ENCODE measurements at regions not wholly inside any gene's neighbourhood (a gene's known extent, or its start where the extent isn't known, plus 50 kb on each side); places are given as distances from the start of the nearest gene placed in this dataset.

- TF ChIP-seq, protein P1, sequence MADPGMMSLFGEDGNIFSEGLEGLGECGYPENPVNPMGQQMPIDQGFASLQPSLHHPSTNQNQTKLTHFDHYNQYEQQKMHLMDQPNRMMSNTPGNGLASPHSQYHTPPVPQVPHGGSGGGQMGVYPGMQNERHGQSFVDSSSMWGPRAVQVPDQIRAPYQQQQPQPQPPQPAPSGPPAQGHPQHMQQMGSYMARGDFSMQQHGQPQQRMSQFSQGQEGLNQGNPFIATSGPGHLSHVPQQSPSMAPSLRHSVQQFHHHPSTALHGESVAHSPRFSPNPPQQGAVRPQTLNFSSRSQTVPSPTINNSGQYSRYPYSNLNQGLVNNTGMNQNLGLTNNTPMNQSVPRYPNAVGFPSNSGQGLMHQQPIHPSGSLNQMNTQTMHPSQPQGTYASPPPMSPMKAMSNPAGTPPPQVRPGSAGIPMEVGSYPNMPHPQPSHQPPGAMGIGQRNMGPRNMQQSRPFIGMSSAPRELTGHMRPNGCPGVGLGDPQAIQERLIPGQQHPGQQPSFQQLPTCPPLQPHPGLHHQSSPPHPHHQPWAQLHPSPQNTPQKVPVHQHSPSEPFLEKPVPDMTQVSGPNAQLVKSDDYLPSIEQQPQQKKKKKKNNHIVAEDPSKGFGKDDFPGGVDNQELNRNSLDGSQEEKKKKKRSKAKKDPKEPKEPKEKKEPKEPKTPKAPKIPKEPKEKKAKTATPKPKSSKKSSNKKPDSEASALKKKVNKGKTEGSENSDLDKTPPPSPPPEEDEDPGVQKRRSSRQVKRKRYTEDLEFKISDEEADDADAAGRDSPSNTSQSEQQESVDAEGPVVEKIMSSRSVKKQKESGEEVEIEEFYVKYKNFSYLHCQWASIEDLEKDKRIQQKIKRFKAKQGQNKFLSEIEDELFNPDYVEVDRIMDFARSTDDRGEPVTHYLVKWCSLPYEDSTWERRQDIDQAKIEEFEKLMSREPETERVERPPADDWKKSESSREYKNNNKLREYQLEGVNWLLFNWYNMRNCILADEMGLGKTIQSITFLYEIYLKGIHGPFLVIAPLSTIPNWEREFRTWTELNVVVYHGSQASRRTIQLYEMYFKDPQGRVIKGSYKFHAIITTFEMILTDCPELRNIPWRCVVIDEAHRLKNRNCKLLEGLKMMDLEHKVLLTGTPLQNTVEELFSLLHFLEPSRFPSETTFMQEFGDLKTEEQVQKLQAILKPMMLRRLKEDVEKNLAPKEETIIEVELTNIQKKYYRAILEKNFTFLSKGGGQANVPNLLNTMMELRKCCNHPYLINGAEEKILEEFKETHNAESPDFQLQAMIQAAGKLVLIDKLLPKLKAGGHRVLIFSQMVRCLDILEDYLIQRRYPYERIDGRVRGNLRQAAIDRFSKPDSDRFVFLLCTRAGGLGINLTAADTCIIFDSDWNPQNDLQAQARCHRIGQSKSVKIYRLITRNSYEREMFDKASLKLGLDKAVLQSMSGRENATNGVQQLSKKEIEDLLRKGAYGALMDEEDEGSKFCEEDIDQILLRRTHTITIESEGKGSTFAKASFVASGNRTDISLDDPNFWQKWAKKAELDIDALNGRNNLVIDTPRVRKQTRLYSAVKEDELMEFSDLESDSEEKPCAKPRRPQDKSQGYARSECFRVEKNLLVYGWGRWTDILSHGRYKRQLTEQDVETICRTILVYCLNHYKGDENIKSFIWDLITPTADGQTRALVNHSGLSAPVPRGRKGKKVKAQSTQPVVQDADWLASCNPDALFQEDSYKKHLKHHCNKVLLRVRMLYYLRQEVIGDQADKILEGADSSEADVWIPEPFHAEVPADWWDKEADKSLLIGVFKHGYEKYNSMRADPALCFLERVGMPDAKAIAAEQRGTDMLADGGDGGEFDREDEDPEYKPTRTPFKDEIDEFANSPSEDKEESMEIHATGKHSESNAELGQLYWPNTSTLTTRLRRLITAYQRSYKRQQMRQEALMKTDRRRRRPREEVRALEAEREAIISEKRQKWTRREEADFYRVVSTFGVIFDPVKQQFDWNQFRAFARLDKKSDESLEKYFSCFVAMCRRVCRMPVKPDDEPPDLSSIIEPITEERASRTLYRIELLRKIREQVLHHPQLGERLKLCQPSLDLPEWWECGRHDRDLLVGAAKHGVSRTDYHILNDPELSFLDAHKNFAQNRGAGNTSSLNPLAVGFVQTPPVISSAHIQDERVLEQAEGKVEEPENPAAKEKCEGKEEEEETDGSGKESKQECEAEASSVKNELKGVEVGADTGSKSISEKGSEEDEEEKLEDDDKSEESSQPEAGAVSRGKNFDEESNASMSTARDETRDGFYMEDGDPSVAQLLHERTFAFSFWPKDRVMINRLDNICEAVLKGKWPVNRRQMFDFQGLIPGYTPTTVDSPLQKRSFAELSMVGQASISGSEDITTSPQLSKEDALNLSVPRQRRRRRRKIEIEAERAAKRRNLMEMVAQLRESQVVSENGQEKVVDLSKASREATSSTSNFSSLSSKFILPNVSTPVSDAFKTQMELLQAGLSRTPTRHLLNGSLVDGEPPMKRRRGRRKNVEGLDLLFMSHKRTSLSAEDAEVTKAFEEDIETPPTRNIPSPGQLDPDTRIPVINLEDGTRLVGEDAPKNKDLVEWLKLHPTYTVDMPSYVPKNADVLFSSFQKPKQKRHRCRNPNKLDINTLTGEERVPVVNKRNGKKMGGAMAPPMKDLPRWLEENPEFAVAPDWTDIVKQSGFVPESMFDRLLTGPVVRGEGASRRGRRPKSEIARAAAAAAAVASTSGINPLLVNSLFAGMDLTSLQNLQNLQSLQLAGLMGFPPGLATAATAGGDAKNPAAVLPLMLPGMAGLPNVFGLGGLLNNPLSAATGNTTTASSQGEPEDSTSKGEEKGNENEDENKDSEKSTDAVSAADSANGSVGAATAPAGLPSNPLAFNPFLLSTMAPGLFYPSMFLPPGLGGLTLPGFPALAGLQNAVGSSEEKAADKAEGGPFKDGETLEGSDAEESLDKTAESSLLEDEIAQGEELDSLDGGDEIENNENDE (IDR thresholded peaks at IDR 0.05; ENCODE audit: insufficient replicate concordance, low read length) = no peak
- TF ChIP-seq TAF1 (IDR thresholded peaks at IDR 0.05; ENCODE audit: low read depth, low read length) = no peak
Observed at GRCh38 chr12:62069976-62070375, 190.2 kb upstream of the USP15 start (continued).
